GM10266 (cell line): ENCODE measurements at regions not wholly inside any gene's neighbourhood (a gene's known extent, or its start where the extent isn't known, plus 50 kb on each side); places are given as distances from the start of the nearest gene placed in this dataset.

ENCODE experiments used
- DNase-seq: peaks from one replicate; pipeline ENCODE4 v3.0.0; 2012; ENCODE audit errors: extremely low spot score
- CTCF ChIP-seq: IDR thresholded peaks from 2 replicates; pipeline ENCODE4 v1.5.1; 2012; ENCODE audit warnings: mild to moderate bottlenecking, low read depth; ENCODE audit not compliant: control insufficient read depth, insufficient read depth; ENCODE audit errors: missing control alignments

- DNase-seq, result no peak
- no peak for TF ChIP-seq CTCF
Observed at GRCh38 chr18:28559511-28559910, 382.6 kb upstream of the CDH2 start.

GRCh38 chr18:28541934-28542333 lies 365.0 kb upstream of the CDH2 start:
- TF ChIP-seq CTCF, result no peak
- DNase-seq, result no peak

GRCh38 chr18:28541276-28541930 lies 364.5 kb upstream of the CDH2 start:
- TF ChIP-seq CTCF, result no peak
- no peak for DNase-seq

GRCh38 chr18:28529644-28530043 lies 352.7 kb upstream of the CDH2 start:
- DNase-seq, result no peak
- TF ChIP-seq CTCF, result no peak

GRCh38 chr18:28526196-28526595 lies 349.3 kb upstream of the CDH2 start:
- no peak for TF ChIP-seq CTCF
- DNase-seq, result no peak

GRCh38 chr18:28523758-28524475 lies 347.0 kb upstream of the CDH2 start:
- TF ChIP-seq CTCF, result no peak
- DNase-seq, result no peak

GRCh38 chr18:28522236-28522635 lies 345.3 kb upstream of the CDH2 start:
- no peak for DNase-seq
- TF ChIP-seq CTCF, result no peak
